ENCODE measurements at regions not wholly inside any gene's neighbourhood (a gene's known extent, or its start where the extent isn't known, plus 50 kb on each side); places are given as distances from the start of the nearest gene placed in this dataset.

GRCh38 chr10:90986136-90986760 lies 65.4 kb upstream of the ANKRD1 start:
- TF ChIP-seq CTCF (IDR thresholded peaks at IDR 0.05) (no peak), ZFX (IDR thresholded peaks at IDR 0.05; ENCODE audit: borderline replicate concordance) (no peak)
- no peak overlapping the region for H3K27ac ChIP-seq

- TF ChIP-seq ZFX (IDR thresholded peaks at IDR 0.05; ENCODE audit: borderline replicate concordance) (no peak), CTCF (IDR thresholded peaks at IDR 0.05) (no peak)
- no peak overlapping the region for H3K27ac ChIP-seq
These were observed 66.0 kb upstream of the ANKRD1 start for GRCh38 chr10:90986870-90987269.

- TF ChIP-seq CTCF (IDR thresholded peaks at IDR 0.05) (no peak), ZFX (IDR thresholded peaks at IDR 0.05; ENCODE audit: borderline replicate concordance) (no peak)
- H3K27ac ChIP-seq: no peak overlapping the region
These were observed 66.5 kb upstream of the ANKRD1 start for GRCh38 chr10:90987383-90987782.

GRCh38 chr10:90988024-90988423 lies 67.1 kb upstream of the ANKRD1 start:
- TF ChIP-seq CTCF (IDR thresholded peaks at IDR 0.05): no peak
- TF ChIP-seq ZFX (IDR thresholded peaks at IDR 0.05; ENCODE audit: borderline replicate concordance): no peak
- H3K27ac ChIP-seq: no peak overlapping the region

GRCh38 chr10:90988802-90989201 lies 67.9 kb upstream of the ANKRD1 start:
- no peak overlapping the region for H3K27ac ChIP-seq
- TF ChIP-seq ZFX (IDR thresholded peaks at IDR 0.05; ENCODE audit: borderline replicate concordance): no peak
- no peak for TF ChIP-seq CTCF (IDR thresholded peaks at IDR 0.05)

GRCh38 chr10:90989378-90989777 lies 68.5 kb upstream of the ANKRD1 start:
- TF ChIP-seq ZFX (IDR thresholded peaks at IDR 0.05; ENCODE audit: borderline replicate concordance) (no peak), CTCF (IDR thresholded peaks at IDR 0.05) (no peak)

GRCh38 chr10:90992462-90992861 lies 71.6 kb upstream of the ANKRD1 start:
- no peak overlapping the region for H3K27ac ChIP-seq
- TF ChIP-seq CTCF (IDR thresholded peaks at IDR 0.05) (no peak), ZFX (IDR thresholded peaks at IDR 0.05; ENCODE audit: borderline replicate concordance) (no peak)

More at GRCh38 chr10:90989378-90989777, 68.5 kb upstream of the ANKRD1 start:
- H3K27ac ChIP-seq: no peak overlapping the region
